Astrocyte of the hippocampus (primary cell): ENCODE measurements at regions not wholly inside any gene's neighbourhood (a gene's known extent, or its start where the extent isn't known, plus 50 kb on each side); places are given as distances from the start of the nearest gene placed in this dataset.

Experiments
- DNase-seq: peaks from one replicate; pipeline ENCODE4 v3.0.0; 2011; ENCODE audit warnings: low read depth, low spot score

DNA sequence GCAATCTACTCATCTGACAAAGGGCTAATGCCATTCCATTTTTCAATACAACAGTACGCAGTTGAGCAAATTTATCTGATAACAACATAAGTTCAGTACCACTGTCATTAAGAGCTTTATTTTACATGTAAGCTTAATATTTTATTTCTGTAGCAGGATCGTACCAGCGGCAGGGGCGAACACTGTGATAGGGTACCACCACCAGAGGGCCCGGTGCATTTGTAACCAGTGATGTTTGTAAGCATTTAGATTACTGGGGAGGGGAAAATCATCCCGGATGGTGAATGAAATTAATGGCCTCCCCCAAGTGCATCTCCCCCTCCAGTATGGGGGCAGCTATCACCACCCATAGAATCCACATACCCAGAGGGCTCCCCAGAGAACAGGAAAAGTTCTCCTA lies 179.0 kb downstream of the ADGRA3 start:
- no peak for DNase-seq

- no peak for DNase-seq
These were observed 181.7 kb downstream of the ADGRA3 start for GRCh38 chr4:22334155-22334554.

DNA sequence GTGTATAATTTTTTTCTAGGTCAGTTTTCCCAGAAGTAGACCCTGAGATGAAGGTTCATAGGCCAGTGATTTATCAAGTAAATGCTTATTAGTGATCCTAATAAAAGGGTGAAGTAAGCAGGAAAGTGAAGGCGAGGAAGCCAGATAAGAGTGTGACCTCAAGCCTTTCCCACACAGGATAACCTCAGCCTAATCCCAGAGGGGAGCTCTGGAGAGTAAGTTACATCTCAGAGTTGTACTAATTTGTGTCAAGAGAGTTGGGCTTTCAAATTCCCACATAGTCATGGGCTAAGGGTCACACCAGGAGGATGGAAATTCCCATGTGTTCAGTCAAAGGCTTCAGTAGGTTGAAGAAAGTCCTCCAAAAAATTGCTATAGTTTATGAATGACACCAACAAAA lies 191.4 kb downstream of the ADGRA3 start:
- DNase-seq = no peak

- no peak for DNase-seq
These were observed 192.2 kb downstream of the ADGRA3 start for GRCh38 chr4:22323691-22324090.

- no peak for DNase-seq
These were observed 192.9 kb downstream of the ADGRA3 start for GRCh38 chr4:22322996-22323395.

GRCh38 chr4:22315628-22316027 lies 200.2 kb downstream of the ADGRA3 start:
- DNase-seq = peak; percentile 2

GRCh38 chr4:22313976-22314375 lies 201.9 kb downstream of the ADGRA3 start:
- no peak for DNase-seq

- no peak for DNase-seq
These were observed 203.8 kb downstream of the ADGRA3 start for GRCh38 chr4:22312113-22312512.

- DNase-seq = no peak
These were observed 214.6 kb downstream of the ADGRA3 start for GRCh38 chr4:22301253-22301652.

DNA sequence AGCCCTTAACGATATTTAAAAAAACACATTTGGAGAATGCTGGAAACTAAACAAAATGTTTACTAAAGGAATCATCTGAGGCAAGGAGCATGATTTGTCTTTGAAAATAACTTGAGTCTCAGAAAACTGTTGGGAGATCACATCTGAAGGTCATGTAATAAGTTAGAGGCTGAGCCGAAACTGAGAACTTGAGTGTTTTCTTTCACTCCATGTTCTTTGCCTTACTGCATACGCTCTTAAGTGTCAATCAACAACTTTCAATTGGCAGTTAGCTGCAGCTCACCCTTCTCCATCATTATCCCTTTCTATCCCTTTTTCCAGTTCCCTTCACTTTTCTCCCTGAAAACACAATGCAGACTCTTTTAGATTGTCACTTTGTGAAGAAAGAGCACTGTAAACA lies 216.2 kb downstream of the ADGRA3 start:
- no peak for DNase-seq

- DNase-seq = no peak
These were observed 228.2 kb downstream of the ADGRA3 start for GRCh38 chr4:22287631-22288030.

GRCh38 chr4:22268350-22269025 lies 247.4 kb downstream of the ADGRA3 start:
- no peak for DNase-seq

- DNase-seq = no peak
These were observed 251.6 kb downstream of the ADGRA3 start for GRCh38 chr4:22264261-22264660.

- no peak for DNase-seq
These were observed 262.4 kb downstream of the ADGRA3 start for GRCh38 chr4:22253431-22253830.

DNA sequence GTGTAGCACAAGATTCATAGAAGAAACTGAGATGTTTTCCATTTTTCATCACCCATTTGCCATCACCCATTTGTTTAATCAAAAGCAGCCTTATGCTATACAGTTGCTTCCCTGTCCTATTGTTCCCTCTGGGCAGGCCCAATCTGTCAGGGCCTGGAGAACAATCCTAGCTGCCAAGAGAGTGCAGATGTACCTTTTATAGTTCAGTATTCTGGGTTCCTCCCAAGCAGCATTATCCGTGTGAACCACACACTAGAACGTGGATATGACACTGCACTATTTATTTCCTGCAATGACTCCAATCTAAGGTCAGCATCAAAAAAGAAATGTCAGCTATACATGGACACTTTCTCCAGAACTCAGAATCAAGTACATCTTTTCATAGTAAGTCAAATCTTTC lies 269.0 kb downstream of the ADGRA3 start:
- no peak for DNase-seq

DNA sequence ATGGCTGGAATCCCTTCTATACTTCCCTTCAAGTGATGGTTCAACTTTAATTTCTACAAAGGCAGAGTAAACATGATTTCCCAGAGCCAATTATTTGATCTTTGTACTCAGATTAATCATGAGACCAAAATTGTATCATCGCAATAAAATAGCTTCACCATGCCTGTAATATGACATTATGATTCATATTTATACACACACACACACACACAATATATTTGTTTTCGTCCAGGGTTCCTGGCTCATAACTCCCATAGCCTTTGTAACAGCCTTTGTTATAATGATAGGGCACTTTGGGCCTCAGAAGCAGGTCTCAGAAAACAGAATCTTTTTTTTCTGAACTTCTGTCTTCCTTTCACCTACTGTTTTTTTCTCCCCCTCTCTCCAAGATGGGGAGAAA lies 270.6 kb downstream of the ADGRA3 start:
- DNase-seq = no peak

DNA sequence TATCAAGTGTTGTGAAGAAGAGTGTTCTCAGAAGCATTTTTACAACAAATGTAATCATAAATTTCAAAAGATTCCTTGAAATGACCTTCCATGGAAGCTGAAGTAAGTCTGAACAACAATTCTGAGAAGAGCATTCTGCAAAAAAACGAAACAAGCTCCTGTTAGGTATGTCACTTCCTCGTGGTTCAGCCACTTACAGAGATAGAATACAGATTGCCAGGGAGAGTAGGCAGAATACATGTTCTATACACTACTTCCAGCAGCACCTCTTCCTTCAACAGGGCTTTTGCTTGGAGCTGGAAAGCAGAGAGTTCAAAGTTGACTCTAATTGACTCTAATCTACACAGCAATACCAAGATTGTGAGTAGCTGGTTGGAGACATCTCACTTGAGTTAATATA lies 274.5 kb downstream of the ADGRA3 start:
- no peak for DNase-seq

- DNase-seq = no peak
These were observed 275.1 kb downstream of the ADGRA3 start for GRCh38 chr4:22240814-22241213.

DNA sequence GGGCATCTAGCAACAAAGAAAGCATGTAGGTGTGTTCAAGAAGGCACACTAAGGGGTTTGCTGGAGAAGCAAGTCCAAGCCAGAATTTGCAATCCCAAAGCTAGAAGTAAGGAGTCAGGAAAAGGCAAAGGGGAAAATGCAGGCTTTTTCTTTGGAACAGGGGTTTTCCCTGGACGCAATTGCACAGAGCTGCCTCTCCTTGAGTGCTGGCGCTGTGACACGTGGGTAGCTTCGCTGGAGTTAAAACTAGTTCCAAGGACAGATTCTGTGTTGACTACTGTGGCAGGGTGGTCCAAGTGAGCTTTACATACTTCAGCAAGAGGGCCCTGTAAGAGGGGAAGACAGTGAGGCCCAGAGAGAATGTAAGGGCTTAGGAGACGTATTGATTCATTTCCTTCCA lies 277.1 kb downstream of the ADGRA3 start:
- DNase-seq = no peak

DNA sequence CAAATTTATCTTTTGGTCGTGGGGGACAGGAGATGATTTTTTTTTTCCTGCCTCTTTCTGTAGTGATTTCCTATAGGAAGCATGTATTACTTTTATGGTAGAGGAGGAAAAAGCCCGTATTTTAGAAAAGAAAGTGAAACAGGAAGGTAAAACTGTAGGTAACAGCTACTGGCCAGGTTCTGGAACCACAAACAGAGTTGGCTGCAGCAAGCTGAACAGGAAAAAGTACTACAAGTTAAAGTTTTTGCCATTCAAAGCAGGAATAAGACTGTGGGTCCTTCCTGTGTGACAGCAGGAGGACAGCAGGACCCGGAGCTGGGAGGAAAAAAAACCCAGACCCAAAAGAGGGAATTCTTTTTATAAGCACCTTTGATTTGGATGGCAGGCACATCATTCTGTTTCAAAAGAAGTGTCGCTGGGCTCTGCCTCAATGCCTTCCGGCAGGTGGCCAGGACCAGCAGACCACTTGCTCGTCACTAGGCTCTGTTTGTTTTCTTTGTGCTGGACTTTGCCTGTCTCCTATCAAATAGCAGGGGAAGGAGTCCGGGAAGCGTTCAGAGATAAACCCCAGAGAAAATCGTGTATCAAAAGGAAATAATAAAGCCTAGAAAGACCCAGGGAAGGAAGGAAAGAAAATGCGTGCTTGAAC lies 277.9 kb downstream of the ADGRA3 start:
- no peak for DNase-seq

GRCh38 chr4:22237155-22237751 lies 278.6 kb downstream of the ADGRA3 start:
- DNase-seq = no peak

DNA sequence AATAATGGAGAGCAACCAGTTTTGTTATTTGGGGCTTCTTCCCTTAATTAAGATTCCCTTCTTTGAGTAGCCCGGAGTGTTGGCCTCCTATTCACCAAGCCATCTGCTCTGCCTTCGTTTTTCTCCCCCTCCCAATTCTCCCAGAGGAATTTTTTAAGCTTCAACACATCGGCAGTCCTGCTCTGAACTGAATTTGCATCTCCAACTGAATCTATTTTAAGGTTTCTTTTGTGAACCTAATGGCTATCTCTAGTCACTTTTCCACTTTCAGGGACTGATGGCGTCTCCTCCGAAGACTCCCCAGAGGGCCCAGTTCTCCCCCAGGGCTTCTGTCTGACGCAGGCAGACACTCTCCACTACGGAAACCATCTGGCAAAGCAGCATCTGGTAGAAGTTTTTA lies 280.2 kb downstream of the ADGRA3 start:
- no peak for DNase-seq

GRCh38 chr4:22233230-22233629 lies 282.6 kb downstream of the ADGRA3 start:
- no peak for DNase-seq
